ENCODE measurements at regions not wholly inside any gene's neighbourhood (a gene's known extent, or its start where the extent isn't known, plus 50 kb on each side); places are given as distances from the start of the nearest gene placed in this dataset.

DNA sequence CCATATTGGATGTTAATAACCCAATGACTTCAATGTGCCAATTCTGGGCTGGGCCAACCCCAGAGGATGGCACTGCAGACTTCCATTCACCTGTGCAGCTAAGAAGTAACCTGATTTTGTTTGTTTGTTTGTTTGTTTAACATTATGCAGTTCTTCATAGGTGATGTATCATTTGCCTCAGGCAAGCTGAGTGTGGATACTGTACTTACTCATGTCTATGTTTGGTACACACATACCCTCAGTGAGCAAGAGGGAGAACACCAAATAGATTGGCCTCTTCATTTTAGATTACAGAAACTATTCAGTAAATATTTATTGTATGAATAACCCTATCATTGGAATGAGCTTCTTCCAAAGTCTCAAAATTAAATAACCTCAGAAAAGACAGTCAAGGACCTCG, 180.2 kb upstream of the SMC2 start:
- no peak for TF ChIP-seq GATA2 (IDR thresholded peaks at IDR 0.05; ENCODE audit: low read depth, low read length)
- TF ChIP-seq GATA3 (IDR thresholded peaks at IDR 0.05; ENCODE audit: low read depth, low read length): no peak

All from SH-SY5Y (cell line).